HCT116 (cell line): ENCODE measurements at regions not wholly inside any gene's neighbourhood (a gene's known extent, or its start where the extent isn't known, plus 50 kb on each side); places are given as distances from the start of the nearest gene placed in this dataset.

ENCODE experiments used
- EZH2 ChIP-seq: fragments of 200-600 bp; sonication (generic); IDR thresholded peaks from 2 replicates; pipeline ENCODE4 v1.6.1; 2017; ENCODE audit warnings: antibody characterized with exemption, mixed run types
- POLR2A ChIP-seq: IDR thresholded peaks from 2 replicates; pipeline ENCODE4 v1.7.0; 2011; ENCODE audit warnings: borderline replicate concordance; ENCODE audit not compliant: insufficient read depth, insufficient read length; ENCODE audit errors: extremely low read depth
- SP1 ChIP-seq: IDR thresholded peaks from 2 replicates; pipeline ENCODE4 v1.6.1; 2012; ENCODE audit warnings: low read depth
- SRF ChIP-seq: IDR thresholded peaks from 2 replicates; pipeline ENCODE4 v1.6.1; 2012; ENCODE audit warnings: low read depth
- YY1 ChIP-seq: IDR thresholded peaks from 2 replicates; pipeline ENCODE4 v1.6.1; 2011; ENCODE audit warnings: low read length, low read depth, moderate library complexity, mild to moderate bottlenecking; ENCODE audit not compliant: insufficient replicate concordance; ENCODE audit errors: extremely low read depth
- TF ChIP-seq, protein P1 (sequence below), 3 experiments: fragments of 200-600 bp in 1 of 3; sonication (generic) in 1 of 3; IDR thresholded peaks in 2 of 3; conservative IDR thresholded peaks in 1 of 3; 2 replicates each; pipeline ENCODE4 v1.5.1; 2012 to 2017; ENCODE audit warnings: low read depth in 2 of 3, low read length in 2 of 3, antibody characterized with exemption in 1 of 3, borderline replicate concordance in 1 of 3, control low read depth in 1 of 3, mild to moderate bottlenecking in 1 of 3, mixed read lengths in 1 of 3, mixed run types in 1 of 3, moderate library complexity in 1 of 3; ENCODE audit not compliant: insufficient read depth in 1 of 3

DNA sequence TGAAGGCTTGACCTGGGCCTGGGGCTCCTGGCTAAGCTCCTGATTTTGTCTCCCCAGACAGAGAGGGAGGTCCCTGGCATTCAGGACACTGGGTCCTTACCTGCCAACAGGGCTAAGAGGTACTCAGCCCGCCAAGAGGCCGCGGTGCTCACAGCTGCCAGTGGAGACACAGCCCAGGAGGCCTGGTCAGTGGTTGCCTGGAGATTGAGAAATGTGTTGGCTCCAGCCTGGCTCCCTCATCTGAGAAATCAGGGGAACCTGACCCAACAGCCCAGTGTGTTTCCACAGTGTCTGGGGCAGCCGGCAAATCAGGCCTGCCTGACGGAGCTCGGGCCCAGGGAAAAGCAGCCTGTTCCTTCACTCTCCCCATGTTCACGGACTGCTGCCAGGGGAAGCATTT is 79.4 kb upstream of the NAV2 start:
- TF ChIP-seq POLR2A (no peak), YY1 (no peak), EZH2 (no peak), SRF (no peak), SP1 (no peak)
- TF ChIP-seq, protein P1, sequence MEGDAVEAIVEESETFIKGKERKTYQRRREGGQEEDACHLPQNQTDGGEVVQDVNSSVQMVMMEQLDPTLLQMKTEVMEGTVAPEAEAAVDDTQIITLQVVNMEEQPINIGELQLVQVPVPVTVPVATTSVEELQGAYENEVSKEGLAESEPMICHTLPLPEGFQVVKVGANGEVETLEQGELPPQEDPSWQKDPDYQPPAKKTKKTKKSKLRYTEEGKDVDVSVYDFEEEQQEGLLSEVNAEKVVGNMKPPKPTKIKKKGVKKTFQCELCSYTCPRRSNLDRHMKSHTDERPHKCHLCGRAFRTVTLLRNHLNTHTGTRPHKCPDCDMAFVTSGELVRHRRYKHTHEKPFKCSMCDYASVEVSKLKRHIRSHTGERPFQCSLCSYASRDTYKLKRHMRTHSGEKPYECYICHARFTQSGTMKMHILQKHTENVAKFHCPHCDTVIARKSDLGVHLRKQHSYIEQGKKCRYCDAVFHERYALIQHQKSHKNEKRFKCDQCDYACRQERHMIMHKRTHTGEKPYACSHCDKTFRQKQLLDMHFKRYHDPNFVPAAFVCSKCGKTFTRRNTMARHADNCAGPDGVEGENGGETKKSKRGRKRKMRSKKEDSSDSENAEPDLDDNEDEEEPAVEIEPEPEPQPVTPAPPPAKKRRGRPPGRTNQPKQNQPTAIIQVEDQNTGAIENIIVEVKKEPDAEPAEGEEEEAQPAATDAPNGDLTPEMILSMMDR (IDR thresholded peaks at IDR 0.05 in 2 of 3, conservative IDR thresholded peaks at IDR 0.05 in 1 of 3; ENCODE audit: borderline replicate concordance in 1 of 3, insufficient read depth in 1 of 3, low read depth in 2 of 3, low read length in 2 of 3) = no peak
